Rectal smooth muscle tissue (tissue), 1 donor: ENCODE measurements at regions not wholly inside any gene's neighbourhood (a gene's known extent, or its start where the extent isn't known, plus 50 kb on each side); places are given as distances from the start of the nearest gene placed in this dataset.

Experiments
- H3K27ac ChIP-seq: one replicate; pipeline ENCODE4 v1.7.0; 2013; ENCODE audit warnings: low read depth, low read length, inconsistent platforms
- H3K27me3 ChIP-seq: one replicate; pipeline ENCODE4 v1.7.0; 2013; ENCODE audit warnings: low read length; ENCODE audit not compliant: control insufficient read depth, insufficient read depth
- H3K36me3 ChIP-seq: one replicate; pipeline ENCODE4 v1.7.0; 2013; ENCODE audit warnings: low read length; ENCODE audit not compliant: control insufficient read depth, insufficient read depth
- H3K4me1 ChIP-seq: one replicate; pipeline ENCODE4 v1.7.0; 2013; ENCODE audit warnings: low read length; ENCODE audit not compliant: control insufficient read depth, insufficient read depth
- H3K4me3 ChIP-seq: one replicate; pipeline ENCODE4 v1.7.0; 2013; ENCODE audit warnings: low read length
- H3K9ac ChIP-seq: one replicate; pipeline ENCODE4 v1.7.0; 2013; ENCODE audit warnings: low read length

- no peaks in the 10 kb centered on the region for H3K36me3 ChIP-seq
- H3K27me3 ChIP-seq: no peaks in the 10 kb centered on the region
- H3K4me3 ChIP-seq: no peak overlapping the region
- H3K27ac ChIP-seq: no peak overlapping the region
- H3K4me1 ChIP-seq: no peaks in the 10 kb centered on the region
- no peak overlapping the region for H3K9ac ChIP-seq
These were observed 178.6 kb downstream of the CDH26 start for GRCh38 chr20:60136645-60137401.

- Histone ChIP-seq H3K27ac (no peak overlapping the region), H3K9ac (no peak overlapping the region), H3K4me1 (no peaks in the 10 kb centered on the region), H3K27me3 (no peaks in the 10 kb centered on the region), H3K36me3 (no peaks in the 10 kb centered on the region), H3K4me3 (no peak overlapping the region)
These were observed 179.5 kb downstream of the CDH26 start for GRCh38 chr20:60137657-60138245.

DNA sequence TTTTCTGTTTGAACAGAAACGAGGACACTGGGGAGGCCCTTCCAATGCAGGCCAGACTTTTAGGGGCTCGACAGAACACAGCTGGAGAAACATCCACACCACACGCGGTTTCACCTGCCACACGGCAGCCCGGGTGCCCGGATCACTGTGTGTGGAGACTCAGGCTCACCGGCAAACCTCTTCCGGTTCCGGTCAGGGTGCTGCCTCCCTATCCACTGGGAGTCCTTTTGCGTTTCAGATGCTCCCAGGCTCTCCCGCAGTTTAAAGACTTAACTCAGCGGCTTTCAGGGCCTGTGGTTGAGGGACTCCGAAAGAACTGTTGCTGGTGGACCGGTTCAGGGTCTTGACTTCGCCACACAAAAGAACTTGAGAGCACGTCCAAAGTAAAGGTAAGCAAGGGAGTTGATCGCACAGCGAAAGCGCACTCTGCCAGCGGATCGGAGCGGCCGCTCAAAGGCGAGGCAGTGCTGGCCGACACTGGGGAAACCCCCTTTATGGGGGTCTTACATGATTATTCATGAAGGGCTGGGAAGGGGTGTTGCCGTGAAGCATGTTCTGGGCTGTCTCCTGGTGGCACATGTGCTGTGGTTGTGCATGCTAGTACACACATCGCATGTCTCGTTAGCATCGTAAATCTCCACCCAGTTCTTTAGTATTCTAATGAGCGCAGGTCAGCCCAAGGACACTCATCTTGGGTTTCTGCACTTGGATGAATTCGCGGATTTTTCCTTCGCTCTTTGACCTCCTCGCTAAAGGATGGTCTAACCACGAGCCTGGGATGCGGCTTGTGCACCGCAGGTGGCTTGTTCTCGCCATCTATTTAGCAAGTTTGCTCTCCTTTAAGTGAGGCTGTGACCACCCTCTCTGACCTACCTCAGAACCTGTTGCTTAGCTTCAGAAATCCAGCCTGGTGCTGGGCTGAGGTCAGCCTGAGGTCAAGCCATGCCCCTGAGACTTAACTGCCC, 180.3 kb downstream of the CDH26 start:
- no peak overlapping the region for H3K9ac ChIP-seq
- peak overlapping the region; percentile 20 for H3K4me3 ChIP-seq
- no peaks in the 10 kb centered on the region for H3K36me3 ChIP-seq
- no peaks in the 10 kb centered on the region for H3K4me1 ChIP-seq
- H3K27me3 ChIP-seq: no peaks in the 10 kb centered on the region
- no peak overlapping the region for H3K27ac ChIP-seq

DNA sequence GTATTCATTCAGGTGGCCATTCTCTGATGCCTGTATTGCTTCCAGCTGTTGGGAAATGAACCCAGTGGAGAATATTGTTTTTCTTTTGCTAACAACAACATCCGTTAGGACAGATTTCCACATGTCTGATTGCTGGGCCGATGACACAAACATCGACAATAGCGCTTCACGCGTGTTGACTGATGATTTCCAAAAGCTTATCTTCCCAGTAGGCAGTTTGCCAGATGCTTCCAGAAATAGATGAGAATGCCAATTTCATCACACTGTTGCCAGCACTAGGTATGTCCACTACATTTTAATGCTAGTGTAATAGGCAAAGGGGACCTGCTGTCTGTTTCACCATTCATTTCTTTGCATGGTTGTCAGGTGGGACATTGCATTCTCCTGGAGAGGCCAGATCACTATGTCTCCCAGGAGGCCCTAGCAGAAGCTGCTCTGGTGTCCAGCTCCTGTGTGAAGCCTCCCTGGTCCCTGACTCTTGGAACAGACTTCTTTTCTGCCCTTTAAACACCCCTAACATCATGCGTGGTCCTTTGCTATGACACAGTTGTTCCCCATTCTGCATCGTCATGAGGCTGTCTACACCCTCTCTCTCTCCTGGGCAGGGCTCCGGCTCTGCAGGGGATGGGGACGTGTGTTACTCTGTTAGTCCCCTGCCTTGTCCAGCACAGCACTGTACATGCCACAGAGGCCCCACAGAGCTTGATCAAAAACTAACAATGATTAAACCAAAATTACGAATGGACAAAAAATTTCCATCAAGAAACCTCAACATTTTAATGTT, 181.6 kb downstream of the CDH26 start:
- Histone ChIP-seq H3K27ac (no peak overlapping the region), H3K36me3 (no peaks in the 10 kb centered on the region), H3K9ac (no peak overlapping the region), H3K27me3 (no peaks in the 10 kb centered on the region), H3K4me1 (no peaks in the 10 kb centered on the region), H3K4me3 (no peak overlapping the region)

- H3K4me3 ChIP-seq: no peak overlapping the region
- no peak overlapping the region for H3K9ac ChIP-seq
- no peaks in the 10 kb centered on the region for H3K4me1 ChIP-seq
- H3K27ac ChIP-seq: no peak overlapping the region
- no peaks in the 10 kb centered on the region for H3K27me3 ChIP-seq
- H3K36me3 ChIP-seq: no peaks in the 10 kb centered on the region
These were observed 184.4 kb downstream of the CDH26 start for GRCh38 chr20:60142587-60142986.

- Histone ChIP-seq H3K4me3 (no peak overlapping the region), H3K9ac (no peak overlapping the region), H3K27me3 (no peaks in the 10 kb centered on the region), H3K36me3 (no peaks in the 10 kb centered on the region), H3K27ac (no peak overlapping the region), H3K4me1 (no peaks in the 10 kb centered on the region)
These were observed 185.1 kb downstream of the CDH26 start for GRCh38 chr20:60143261-60143842.

GRCh38 chr20:60144404-60144803, 186.2 kb downstream of the CDH26 start:
- Histone ChIP-seq H3K27me3 (no peaks in the 10 kb centered on the region), H3K36me3 (no peaks in the 10 kb centered on the region), H3K4me3 (no peak overlapping the region), H3K9ac (no peak overlapping the region), H3K27ac (no peak overlapping the region), H3K4me1 (no peaks in the 10 kb centered on the region)

- Histone ChIP-seq H3K36me3 (no peaks in the 10 kb centered on the region), H3K4me3 (no peak overlapping the region), H3K9ac (no peak overlapping the region), H3K27ac (no peak overlapping the region), H3K27me3 (no peaks in the 10 kb centered on the region), H3K4me1 (no peaks in the 10 kb centered on the region)
These were observed 186.8 kb downstream of the CDH26 start for GRCh38 chr20:60144974-60145527.

GRCh38 chr20:60147004-60147403, 188.8 kb downstream of the CDH26 start:
- Histone ChIP-seq H3K9ac (no peak overlapping the region), H3K27me3 (no peaks in the 10 kb centered on the region), H3K4me3 (no peak overlapping the region), H3K36me3 (no peaks in the 10 kb centered on the region), H3K4me1 (no peaks in the 10 kb centered on the region), H3K27ac (no peak overlapping the region)

- H3K27ac ChIP-seq: no peak overlapping the region
- no peak overlapping the region for H3K4me3 ChIP-seq
These were observed 190.7 kb downstream of the CDH26 start for GRCh38 chr20:60148885-60149284.

DNA sequence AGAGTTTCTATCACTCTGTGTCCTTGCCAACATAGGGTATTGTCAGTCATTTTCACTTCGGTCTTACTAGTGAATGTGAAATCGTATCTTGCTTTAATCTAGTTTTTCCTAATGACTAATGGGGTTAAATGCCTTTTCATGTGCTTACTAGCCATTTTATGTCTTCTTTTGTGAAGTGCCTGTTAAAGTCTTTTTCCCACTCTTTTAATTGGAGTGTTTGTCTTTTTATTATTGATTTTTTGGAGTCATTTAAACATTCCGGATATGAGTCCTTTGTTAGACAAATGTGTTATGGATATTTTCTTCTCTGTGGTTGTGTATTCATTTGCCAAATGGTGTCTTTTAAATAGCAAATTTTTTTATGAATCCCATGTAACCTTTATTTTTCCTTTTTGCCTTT, 194.6 kb downstream of the CDH26 start:
- Histone ChIP-seq H3K4me3 (no peak overlapping the region), H3K27ac (no peak overlapping the region), H3K4me1 (no peaks in the 10 kb centered on the region), H3K9ac (no peak overlapping the region), H3K27me3 (no peaks in the 10 kb centered on the region), H3K36me3 (no peaks in the 10 kb centered on the region)

More at GRCh38 chr20:60148885-60149284, 190.7 kb downstream of the CDH26 start:
- H3K36me3 ChIP-seq: no peaks in the 10 kb centered on the region
- H3K9ac ChIP-seq: no peak overlapping the region
- H3K27me3 ChIP-seq: no peaks in the 10 kb centered on the region
- no peaks in the 10 kb centered on the region for H3K4me1 ChIP-seq
